ENCODE measurements at regions not wholly inside any gene's neighbourhood (a gene's known extent, or its start where the extent isn't known, plus 50 kb on each side); places are given as distances from the start of the nearest gene placed in this dataset.

DNA sequence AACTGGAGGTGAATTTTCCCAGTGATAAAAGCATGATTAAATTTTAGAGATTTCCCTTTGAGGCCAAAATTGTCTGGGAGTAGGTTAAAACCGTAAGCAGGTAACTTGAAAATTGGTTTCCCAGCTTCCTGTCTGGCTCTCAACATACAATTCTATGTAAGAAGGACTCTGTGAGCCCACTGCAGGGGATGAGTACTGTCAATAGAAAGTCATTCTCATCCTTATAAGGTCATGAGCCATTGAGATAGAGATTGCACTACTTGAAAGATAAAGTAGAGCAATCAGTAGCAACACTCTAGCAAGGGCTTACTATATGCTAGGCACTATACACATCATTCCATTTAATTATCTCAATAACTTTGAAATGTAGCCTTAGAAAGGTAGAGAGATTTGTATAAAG, 225.6 kb upstream of the HMGA2 start:
- no peak for DNase-seq

DNA sequence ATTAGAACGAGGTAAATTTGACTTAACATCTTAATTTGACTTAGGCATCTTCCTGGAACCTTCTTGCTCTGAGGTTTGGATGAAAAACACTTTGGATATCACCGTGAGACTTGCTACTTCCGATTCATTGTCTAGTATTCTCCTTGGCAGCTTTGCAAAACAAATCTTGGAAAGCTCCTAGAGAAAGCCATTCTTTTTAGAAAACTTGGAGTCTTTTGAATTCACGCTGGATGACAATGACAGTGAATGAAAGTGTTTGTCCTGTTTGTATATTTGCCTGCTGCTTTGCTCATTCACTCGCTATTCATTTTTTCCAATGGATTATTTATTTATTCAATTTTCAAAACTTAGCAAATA, 222.1 kb upstream of the HMGA2 start:
- no peak for DNase-seq

DNA sequence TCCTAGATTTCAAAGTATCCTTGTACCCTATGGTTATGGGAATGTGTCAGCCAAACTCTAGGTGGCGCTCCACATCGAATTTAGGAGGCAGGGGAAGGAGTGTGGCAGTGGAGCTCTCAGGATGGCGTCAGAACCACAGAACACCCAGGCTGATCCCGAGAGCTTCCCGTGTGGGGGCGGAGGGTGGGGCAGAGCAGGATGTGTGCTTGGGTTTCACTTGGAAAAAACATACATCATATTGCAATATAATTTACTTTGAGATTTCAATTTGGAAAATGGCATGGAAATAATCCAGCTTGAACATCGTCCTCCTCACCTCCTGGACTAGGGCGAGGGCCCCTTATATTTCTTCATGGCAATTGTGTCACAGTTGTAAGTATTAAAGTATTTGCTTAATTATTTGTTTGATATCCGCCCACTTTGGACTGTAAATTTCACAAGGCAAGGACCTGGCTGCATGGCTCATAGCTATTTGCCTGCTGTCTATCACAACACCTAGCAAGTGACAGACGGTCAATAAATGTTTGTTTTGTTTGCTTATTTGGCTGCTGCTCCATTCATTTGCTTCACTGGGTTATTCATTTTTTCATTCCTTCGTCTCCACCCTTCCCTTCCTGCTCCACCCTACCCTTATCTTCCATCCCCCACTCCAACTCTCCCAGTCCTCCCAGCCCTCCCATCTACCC, 221.5 kb upstream of the HMGA2 start:
- DNase-seq, result peak; percentile 82

DNA sequence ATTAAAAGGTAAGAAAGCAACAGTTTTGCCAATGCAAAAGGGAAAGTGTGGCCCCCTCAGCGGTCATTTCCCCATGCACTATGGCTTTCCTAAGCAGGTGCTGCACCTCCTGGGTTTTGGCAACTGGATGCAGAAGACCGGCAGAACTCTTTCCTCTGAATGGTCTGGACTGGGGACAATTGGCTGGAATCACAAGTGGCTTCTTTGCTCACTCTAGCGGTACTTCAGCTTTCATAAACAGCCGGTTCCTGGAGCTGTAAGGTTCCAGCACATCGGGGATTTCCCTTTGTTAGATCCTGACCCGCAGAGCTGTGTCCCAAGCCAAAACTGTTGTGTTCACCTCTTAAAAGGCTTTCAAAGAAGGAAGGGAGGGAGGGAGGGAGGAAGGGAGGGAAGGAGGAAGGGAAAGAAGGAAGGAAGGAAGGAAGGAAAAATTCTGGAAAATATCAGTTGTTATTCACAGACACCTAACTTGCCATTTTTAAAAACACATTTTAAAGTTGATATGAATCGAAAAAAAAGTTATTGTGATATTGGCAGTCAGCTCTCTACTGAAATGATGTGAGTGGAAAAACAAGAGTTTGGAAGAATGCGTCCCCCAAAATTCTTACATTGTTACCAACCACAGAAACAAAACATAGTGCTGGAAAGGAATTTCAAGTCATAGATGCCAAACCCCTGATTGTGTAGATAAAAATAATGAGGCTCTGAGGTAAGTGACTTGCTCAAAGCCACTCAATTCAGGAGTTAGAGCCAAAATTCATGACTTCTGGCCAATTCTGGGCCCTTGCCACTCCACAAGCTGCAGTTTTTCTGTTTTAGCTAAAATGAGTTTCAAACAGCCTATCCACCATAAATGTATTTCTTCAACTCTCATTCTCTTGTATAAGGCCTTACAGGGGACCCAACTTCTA, 220.6 kb upstream of the HMGA2 start:
- no peak for DNase-seq

DNA sequence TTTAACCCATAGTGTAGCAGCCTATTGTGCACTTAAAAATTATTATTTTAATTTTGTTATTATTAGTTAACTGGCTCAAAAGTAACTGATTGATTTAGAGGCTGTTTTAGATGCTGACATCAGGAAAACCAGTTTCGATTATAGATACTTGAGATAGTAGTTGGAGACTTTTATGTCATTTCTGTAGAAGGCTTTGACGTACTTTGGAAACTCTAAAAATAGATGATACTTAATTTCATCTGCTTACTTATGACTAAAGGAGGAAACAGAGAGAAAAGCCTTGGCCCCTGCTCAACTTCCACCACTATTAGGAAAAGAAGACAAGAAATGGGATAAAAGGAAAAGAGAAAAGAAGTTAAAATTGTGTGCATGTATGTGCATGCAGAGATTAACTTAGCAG, 219.3 kb upstream of the HMGA2 start:
- DNase-seq, result no peak

DNA sequence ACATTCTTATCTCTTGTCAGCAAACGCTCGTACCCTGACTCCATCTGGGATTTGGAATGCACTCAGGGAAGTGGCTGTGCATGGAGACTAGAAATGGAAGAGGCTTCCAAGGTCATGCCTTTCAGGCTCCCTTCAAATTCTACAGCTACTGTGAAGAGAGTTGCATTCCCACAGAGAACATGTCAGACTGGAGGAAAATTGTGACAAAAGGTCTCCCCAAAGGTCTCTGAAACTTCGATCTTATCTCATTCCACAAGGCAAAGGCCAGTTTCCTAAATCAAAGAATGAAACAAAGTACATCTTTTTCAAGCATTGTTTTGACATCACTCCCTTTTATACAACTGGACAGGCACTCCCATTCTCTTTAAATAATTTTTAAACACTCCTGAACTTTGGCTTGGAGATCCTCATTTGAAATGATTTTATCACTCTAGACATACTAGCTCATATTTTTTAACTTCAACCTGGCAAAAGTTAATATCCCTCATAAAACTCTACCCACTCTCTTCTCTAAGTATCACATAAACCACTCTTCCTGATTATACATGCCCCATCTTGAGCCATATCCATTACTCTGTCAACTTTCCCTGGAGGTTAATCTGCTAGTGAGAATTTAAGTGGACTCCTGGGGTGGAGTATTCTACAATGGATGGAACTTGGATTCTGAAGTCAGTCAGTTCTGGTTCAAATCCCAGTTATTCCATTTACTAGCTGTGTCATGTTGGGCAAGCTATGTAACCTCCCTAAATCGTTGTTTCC, 218.1 kb upstream of the HMGA2 start:
- no peak for DNase-seq

DNA sequence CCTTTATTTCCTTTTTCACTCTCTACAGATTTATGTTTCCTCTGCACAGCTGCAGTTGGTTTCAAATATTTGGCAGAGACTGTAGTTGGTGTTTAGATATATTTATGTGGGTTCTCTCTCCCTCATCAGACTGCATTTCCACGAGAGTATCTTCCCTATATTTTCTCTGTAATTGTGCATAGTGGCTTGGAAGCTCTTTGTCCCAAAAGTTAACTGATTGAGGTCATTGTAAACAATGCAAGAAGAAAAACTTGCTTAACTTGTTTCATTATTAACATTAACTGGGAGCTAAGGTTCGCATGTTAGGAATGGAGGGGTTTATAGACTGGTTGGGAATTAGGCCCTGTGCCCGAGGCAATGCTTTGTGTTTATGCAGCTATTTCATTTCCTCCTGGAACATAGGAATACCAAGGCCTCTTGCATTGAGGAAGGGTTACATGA, 216.9 kb upstream of the HMGA2 start:
- no peak for DNase-seq

DNA sequence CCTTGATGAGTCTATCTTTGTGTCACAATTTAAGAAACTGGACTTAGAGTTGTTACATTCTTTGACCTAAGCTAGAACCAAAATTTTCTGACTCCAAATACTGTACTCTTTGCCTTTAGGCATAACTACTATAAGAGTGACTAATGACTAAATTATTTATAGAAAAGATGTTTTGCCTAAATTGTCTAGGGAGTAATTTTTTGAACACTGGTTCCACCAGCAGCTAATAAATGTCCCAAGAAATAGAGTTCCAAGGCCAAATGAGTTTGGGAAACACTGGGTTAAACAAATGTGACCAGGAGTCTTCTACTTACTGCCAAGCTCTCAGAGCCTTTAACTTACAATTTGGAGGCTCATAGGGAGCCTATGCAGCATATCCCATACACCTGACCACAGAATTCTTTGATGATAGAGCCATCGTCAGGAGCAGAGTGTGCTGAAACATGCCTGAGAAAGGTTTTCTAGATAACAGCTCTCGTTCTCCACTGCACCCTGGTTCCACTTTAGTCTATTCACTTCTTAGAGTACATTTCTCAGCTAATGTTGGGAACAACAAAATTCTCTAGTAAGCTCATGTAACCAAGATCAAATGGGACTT, 215.9 kb upstream of the HMGA2 start:
- DNase-seq, result no peak

DNA sequence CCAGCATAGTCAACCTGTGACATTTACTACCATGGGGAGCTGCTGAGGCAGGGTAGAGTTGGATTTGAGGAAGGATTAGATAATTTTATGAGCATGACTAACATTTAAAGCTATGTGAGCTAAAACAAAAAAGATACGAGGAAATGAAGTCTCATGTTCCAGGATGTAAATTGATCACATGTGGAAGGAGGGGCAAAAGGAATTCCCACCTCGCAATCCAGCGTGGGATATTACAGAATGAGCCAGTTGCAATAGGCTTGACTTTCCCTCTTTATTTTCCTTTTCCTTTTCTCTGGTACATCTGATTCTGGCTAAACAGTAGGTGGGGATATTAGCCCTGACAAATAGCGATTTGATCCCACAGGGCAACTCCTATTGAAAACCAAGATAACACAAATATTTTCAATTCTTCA, 214.9 kb upstream of the HMGA2 start:
- no peak for DNase-seq

DNA sequence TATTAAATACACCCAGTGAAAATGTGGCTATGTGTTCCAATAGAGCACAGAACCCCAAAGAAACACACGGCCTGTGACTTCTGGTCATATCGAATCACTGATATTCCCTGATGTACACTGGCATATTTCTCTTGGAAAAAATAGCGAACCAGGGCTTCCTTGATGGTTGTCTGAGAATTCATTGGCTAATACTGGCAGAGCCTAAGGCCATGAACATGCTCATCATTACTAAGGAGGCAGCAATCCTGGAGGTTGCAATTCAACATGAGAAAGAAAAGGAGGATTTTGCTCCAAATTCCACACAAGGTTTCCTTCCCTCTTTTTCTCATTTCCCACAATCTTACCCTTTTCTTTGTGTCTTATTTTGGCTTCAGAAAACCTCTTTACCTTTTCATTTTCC, 212.9 kb upstream of the HMGA2 start:
- no peak for DNase-seq

DNA sequence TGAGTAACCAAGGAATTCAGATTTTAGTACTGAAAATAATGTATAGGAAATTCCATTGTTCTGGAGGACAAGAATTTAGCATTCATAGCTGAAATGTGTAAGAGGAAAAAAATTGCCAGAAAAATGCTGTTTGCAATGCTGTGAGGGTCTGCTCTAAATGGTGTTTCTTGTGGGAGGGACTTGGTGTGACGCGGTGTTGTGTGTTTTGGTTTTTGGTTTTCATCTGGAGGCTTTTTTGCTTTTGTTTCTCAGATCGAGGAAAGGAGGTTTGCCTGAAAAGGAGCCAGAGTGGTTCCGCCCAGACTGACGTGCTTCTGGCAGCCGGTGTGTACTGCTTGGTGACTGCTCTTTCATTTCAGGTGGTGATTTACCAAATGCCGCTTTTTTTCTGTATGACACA, 211.8 kb upstream of the HMGA2 start:
- DNase-seq, result no peak

DNA sequence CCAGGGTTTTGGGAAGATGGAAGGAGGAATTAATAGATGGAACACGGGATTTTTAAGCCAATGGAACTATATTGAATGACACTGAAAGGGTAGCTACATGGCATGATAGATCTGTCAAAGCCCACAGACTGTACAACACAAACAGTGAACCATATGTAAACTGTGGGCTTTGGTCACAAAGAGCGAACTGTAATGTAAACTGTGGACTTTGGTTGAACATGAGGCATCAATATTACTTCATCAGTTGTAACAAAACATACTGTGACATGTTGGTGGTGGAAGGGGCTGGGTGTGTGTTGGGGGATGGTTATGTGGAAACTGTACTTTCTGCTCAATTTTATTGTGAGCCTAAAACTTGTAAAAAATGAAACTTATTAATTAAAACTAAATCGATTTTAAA, 210.6 kb upstream of the HMGA2 start:
- no peak for DNase-seq

DNA sequence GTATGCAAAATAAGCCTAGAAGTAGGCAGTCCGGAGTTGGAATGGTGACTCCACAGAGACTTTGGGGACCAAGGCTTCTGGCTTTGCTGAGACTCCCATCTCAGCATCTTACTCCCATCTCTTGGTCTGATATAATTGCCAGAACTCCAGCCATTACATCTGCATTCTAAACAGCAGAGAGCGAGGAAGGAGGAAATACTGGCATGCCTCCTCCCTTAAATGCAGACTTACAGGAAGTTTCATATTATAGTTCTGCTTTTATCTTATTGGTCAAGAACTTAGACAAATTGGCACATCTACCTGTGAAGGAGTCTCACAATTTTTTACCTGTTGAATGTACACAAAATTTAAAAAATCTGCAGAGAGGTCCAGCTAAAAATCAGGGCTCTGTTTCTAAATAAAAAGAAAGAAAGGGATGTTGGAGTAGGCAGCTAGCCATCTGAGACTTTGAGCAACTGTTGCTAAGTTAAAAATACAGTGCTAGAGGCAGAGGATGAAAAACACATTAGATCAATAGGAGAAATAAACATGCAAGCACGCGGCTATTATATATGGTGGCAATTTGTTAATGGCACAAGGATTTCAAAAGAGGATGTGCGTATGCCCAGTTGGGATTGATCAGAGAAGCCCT, 209.9 kb upstream of the HMGA2 start:
- DNase-seq, result no peak

DNA sequence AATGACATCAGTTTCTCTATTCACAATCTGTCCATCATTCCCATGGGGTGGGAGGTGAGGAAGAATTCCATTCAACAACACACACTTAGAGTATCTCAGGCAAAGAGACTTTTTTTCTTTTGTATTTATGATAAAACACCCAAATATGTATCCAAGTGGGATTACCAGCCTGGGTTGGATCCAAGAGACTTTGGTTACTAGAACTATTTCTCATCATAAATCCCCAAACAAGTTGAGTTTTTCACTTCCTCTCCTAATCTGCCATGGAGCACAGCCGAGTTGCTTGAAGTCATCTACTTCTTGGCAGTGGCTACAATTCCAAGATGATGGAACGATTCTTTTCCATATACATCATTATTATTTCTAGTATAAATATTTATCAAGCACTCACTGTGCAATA, 209.2 kb upstream of the HMGA2 start:
- DNase-seq, result no peak

DNA sequence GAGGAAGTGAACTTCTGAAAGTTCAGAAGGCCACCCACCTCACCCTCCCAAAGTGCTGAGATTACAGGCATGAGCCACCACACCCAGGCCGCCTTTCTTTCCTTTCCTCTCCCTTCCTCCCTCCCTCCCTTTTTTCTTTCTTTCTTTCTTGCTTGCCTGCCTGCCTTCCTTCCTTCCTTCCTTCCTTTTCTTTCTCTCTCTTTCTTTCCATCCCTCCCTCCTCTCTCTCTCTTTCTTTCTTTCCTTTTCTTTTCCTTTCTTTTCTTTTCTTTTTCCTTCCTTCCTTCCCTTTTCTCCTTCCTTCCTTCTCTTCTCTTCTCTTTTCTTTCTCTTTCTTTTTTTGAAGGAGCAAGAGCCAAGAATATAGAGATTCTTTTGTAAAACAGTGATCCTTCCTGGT, 208.3 kb upstream of the HMGA2 start:
- DNase-seq, result no peak

DNA sequence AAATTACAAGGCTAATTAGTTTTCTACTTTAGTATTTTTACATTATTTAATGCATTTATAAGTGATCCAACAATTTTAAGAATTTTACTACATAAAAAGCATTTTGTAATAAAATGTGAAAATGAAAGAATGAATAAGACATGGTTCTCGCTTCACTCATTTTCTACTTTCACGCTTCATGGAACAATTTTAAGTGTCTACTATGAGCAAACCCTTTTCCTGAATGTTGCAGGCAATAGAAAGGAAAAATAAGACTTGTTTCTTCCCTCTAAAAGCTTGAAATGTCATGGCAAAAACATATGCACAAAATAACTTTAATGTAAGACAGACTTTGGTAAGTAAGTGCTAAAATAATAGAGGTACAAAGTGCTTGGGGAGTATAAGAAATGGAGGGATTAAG, 205.7 kb upstream of the HMGA2 start:
- no peak for DNase-seq

DNA sequence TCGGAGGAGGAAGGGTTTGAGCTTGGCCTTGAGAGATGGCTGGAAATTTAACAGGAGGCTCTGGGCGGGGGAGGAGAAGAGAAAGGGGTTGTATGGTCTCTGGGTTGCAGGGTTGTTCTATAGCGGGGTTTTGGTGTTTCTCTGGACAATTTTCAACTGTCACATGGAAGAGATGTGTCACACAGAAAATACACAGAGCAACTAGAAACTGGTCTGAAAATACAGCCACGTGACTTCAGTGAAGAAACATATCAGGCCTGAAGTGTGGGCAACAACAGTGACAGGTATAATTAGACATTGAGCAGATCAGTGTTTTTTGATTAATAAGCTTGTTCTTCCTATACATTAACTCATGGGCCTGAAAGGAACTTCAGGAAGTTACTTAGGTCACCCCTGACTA, 205.3 kb upstream of the HMGA2 start:
- no peak for DNase-seq

DNA sequence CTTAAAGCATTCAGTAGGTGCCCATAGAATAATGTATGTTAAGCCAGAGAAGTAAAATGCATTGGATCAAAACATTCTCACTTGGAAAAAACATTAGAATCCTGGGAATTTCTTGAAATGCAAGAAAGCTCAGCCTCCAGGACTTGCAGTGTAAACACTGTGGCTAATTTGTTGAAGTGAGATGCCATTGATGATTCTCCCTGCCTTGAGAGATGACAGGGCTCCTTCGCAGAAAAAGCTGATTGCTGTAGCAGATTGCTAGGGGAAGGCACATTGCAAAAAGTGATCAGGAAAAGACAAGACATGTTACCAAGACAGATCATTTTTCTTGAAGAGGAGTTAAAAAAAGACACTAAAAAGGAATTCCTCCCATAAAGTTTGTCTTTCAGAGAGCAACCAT, 204.2 kb upstream of the HMGA2 start:
- DNase-seq, result no peak

DNA sequence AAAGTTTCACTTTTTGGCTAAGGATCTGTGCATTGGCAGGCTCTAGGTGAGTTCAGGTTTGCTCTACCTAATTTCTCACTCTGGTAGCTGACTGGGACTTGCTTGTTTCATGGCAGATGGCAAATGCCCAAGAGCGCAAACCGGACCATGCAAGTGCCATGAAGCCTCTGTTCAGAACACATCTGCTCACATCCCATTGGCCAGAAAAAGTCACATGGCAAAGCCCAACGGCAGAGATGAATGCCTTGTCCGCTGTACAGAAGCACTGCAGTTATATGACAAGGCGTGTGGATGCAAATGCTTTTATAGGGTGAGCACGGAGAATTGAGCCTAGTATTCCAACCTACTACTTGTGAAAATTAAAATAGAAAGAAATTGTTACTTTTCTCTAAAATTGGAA, 202.2 kb upstream of the HMGA2 start:
- no peak for DNase-seq

DNA sequence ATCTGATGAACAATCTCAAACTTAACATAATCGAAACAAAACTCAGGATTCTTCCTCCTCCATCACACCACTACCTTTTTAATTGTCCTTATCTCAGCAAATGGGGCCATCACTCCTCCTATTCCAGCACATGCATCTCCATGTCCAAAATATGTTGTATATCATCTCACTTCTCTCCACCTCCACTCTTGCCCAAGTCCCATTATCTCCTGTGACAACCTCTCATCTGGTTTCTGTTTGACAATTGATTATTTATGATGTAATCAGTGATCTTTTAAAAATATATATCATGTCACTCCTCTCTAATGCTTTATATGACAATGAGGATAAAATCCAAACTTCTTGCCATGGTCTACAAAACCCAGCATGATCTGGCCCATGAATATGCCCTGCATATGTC, 200.8 kb upstream of the HMGA2 start:
- DNase-seq, result no peak

DNA sequence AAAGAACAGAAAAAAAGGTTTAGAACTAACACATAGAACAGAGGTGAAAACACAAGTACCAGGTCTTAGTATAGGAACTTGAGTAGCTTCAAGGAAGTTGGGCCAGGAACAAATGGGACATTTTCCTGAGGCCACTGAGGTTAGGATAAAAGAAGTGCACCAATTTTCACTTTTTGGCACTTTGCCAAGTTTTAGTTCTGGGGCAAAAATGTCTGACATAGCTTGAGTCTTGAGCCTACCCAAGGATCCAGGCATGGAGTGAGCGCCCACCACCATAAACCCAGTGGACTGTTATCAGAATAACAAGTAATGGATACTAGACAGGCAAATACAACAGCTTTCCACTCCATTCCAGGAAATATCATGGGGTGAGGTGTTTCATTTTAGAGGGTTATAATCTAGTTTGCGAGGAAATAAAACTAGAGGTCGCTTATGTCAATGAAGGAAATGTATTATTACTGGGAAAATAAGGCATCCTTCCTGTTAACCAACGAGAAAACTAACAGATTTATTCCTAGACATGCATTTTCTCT, 199.7 kb upstream of the HMGA2 start:
- peak; percentile 12 for DNase-seq

DNA sequence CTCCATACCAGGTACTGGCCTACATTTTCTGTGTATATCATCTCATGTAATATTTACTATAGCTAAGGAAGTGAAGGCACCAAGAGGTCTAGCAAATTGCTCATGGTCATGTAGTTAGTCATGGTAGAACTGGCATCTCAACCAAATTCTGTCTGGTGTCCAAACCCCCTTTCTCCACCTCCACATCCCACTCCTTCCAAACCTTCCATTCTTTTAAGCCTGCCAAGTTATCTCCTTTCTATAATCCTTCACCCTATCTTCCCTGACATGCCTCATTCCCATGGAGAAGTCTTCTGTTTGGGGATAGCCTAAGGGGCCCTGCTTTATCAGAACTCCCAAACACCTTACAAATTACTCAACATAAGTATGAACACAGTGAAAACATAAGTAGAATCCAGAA, 196.2 kb upstream of the HMGA2 start:
- no peak for DNase-seq

DNA sequence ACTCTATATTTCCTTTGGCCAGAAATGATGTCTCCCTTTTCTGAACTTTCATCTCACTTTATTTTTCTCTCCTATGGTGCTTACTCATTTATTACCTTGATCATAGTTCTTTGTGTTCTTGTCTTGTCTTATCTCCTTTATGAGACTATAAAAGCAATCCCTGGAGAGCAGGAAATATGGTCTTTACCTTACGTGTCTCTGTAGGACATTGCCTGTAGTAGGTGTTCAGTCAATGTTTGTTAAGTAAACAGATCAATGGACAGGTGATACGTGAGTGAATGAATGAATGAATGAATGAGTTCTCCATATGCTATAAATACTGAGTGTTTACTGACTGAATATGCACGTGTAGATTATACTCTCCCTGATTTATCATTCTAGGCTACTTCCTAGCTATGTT, 193.7 kb upstream of the HMGA2 start:
- no peak for DNase-seq
